Pulmonary artery endothelial cell (primary cell): ENCODE measurements at regions not wholly inside any gene's neighbourhood (a gene's known extent, or its start where the extent isn't known, plus 50 kb on each side); places are given as distances from the start of the nearest gene placed in this dataset.

Experiments used
- DNase-seq: peaks from one replicate; pipeline ENCODE4 v3.0.0-alpha.2; 2011; ENCODE audit warnings: low read depth, low spot score

GRCh38 chr11:69413015-69413801 lies 68.3 kb upstream of the LINC01488 start:
- DNase-seq: no peak

- no peak for DNase-seq
These were observed 67.5 kb upstream of the LINC01488 start for GRCh38 chr11:69413993-69414392.

- DNase-seq: no peak
These were observed 66.7 kb upstream of the LINC01488 start for GRCh38 chr11:69414773-69415187.

GRCh38 chr11:69415411-69416142 lies 65.9 kb upstream of the LINC01488 start:
- DNase-seq: no peak

- DNase-seq: no peak
These were observed 65.3 kb upstream of the LINC01488 start for GRCh38 chr11:69416143-69416515.

GRCh38 chr11:69416762-69417698 lies 64.4 kb upstream of the LINC01488 start:
- no peak for DNase-seq

GRCh38 chr11:69417699-69418085 lies 63.8 kb upstream of the LINC01488 start:
- no peak for DNase-seq

- DNase-seq: no peak
These were observed 62.7 kb upstream of the LINC01488 start for GRCh38 chr11:69418576-69419296.

- DNase-seq: no peak
These were observed 61.6 kb upstream of the LINC01488 start for GRCh38 chr11:69419662-69420395.

- DNase-seq: no peak
These were observed 58.8 kb upstream of the LINC01488 start for GRCh38 chr11:69422645-69423044.

- no peak for DNase-seq
These were observed 58.3 kb upstream of the LINC01488 start for GRCh38 chr11:69423181-69423580.

- DNase-seq: no peak
These were observed 57.7 kb upstream of the LINC01488 start for GRCh38 chr11:69423611-69424385.

GRCh38 chr11:69424748-69425147 lies 56.7 kb upstream of the LINC01488 start:
- DNase-seq: no peak

GRCh38 chr11:69425444-69425843 lies 56.0 kb upstream of the LINC01488 start:
- no peak for DNase-seq

GRCh38 chr11:69425895-69426544 lies 55.4 kb upstream of the LINC01488 start:
- DNase-seq: no peak

- DNase-seq: no peak
These were observed 54.1 kb upstream of the LINC01488 start for GRCh38 chr11:69427337-69427736.

GRCh38 chr11:69427906-69428880 lies 53.3 kb upstream of the LINC01488 start:
- DNase-seq: no peak
